ENCODE measurements at regions not wholly inside any gene's neighbourhood (a gene's known extent, or its start where the extent isn't known, plus 50 kb on each side); places are given as distances from the start of the nearest gene placed in this dataset.

DNA sequence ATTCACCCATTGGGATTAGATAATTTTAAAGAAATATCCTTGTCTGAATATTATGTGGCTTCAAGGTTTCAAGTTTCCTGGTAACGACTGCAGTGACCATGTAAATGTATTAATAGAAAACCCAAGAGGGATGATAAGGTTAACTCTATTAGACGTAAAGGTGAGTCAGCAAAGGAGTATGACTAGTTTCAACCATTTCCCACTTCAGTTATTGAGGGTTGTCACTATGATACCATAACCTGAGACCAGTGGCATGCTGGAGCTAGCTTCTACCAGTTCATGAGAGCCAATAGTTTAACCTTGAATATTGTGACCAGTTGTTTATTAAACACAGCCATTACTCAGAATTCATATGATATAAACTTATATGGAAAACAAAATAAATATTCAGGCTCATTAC is 270.1 kb downstream of the TMA16 start:
- Histone ChIP-seq H3K4me1 (no peaks in the 10 kb centered on the region), H3K27me3 (no peaks in the 10 kb centered on the region), H3K27ac (no peak overlapping the region), H3K9me3 (no peaks in the 10 kb centered on the region), H3K4me3 (no peak overlapping the region), H3K36me3 (no peaks in the 10 kb centered on the region)
- WGBS, 2 donors = 52 to 53% methylated on average over 2 of the region's 2 CpGs
- intact Hi-C loops (cut with DNase I) = no loop called here
- DNase-seq = no peak
- TF ChIP-seq, protein P1, sequence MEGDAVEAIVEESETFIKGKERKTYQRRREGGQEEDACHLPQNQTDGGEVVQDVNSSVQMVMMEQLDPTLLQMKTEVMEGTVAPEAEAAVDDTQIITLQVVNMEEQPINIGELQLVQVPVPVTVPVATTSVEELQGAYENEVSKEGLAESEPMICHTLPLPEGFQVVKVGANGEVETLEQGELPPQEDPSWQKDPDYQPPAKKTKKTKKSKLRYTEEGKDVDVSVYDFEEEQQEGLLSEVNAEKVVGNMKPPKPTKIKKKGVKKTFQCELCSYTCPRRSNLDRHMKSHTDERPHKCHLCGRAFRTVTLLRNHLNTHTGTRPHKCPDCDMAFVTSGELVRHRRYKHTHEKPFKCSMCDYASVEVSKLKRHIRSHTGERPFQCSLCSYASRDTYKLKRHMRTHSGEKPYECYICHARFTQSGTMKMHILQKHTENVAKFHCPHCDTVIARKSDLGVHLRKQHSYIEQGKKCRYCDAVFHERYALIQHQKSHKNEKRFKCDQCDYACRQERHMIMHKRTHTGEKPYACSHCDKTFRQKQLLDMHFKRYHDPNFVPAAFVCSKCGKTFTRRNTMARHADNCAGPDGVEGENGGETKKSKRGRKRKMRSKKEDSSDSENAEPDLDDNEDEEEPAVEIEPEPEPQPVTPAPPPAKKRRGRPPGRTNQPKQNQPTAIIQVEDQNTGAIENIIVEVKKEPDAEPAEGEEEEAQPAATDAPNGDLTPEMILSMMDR (IDR thresholded peaks at IDR 0.05) = no peak
- ATAC-seq = no peak

- Histone ChIP-seq H3K4me3 (no peak overlapping the region), H3K27me3 (no peaks in the 10 kb centered on the region), H3K9me3 (no peaks in the 10 kb centered on the region), H3K4me1 (no peaks in the 10 kb centered on the region), H3K36me3 (no peaks in the 10 kb centered on the region), H3K27ac (no peak overlapping the region)
- TF ChIP-seq, protein P1 (IDR thresholded peaks at IDR 0.05) = no peak
- ATAC-seq (no peak), DNase-seq (no peak)
- 76 to 78% methylated on average over 3 of the region's 3 CpGs for WGBS, 2 donors
- intact Hi-C loops (cut with DNase I) = no loop called here
Observed at GRCh38 chr4:163768014-163768413, 273.5 kb downstream of the TMA16 start.

GRCh38 chr4:163772238-163772637 is 277.7 kb downstream of the TMA16 start:
- no peak for ATAC-seq
- H3K9me3 ChIP-seq = no peaks in the 10 kb centered on the region
- H3K27me3 ChIP-seq = no peaks in the 10 kb centered on the region
- H3K4me3 ChIP-seq = no peak overlapping the region
- 74 to 80% methylated on average over 1 of the region's 1 CpG for WGBS, 2 donors
- DNase-seq = no peak
- TF ChIP-seq, protein P1 (IDR thresholded peaks at IDR 0.05) = no peak
- H3K4me1 ChIP-seq = no peaks in the 10 kb centered on the region
- no peak overlapping the region for H3K27ac ChIP-seq
- intact Hi-C loops (cut with DNase I) = no loop called here
- no peaks in the 10 kb centered on the region for H3K36me3 ChIP-seq

- H3K27ac ChIP-seq = no peak overlapping the region
- TF ChIP-seq, protein P1 (IDR thresholded peaks at IDR 0.05) = no peak
- intact Hi-C loops (cut with DNase I) = no loop called here
- peaks cover 0 to 6% (median 0%) of the 10 kb centered on the region in 11 donors for H3K9me3 ChIP-seq
- H3K4me1 ChIP-seq = no peaks in the 10 kb centered on the region
- ATAC-seq (no peak), DNase-seq (no peak)
- H3K4me3 ChIP-seq = no peak overlapping the region
- H3K36me3 ChIP-seq = no peaks in the 10 kb centered on the region
- H3K27me3 ChIP-seq = no peaks in the 10 kb centered on the region
Observed at GRCh38 chr4:163773940-163774339, 279.4 kb downstream of the TMA16 start.

- no peak overlapping the region for H3K27ac ChIP-seq
- WGBS, 2 donors = 40 to 51% methylated on average over 1 of the region's 1 CpG
- no peak for ATAC-seq
- no peak overlapping the region for H3K4me3 ChIP-seq
- no peaks in the 10 kb centered on the region for H3K36me3 ChIP-seq
- peaks cover 0 to 6% (median 0%) of the 10 kb centered on the region in 11 donors for H3K9me3 ChIP-seq
- TF ChIP-seq, protein P1 (IDR thresholded peaks at IDR 0.05) = no peak
- no peaks in the 10 kb centered on the region for H3K4me1 ChIP-seq
- no peak for DNase-seq
- H3K27me3 ChIP-seq = no peaks in the 10 kb centered on the region
- intact Hi-C loops (cut with DNase I) = loop anchor here in 1 of 10 donors (5.0 kb wide), 1 partner anchor 405 kb away; no protein-coding TSS in a partner anchor
Observed at GRCh38 chr4:163776957-163777356, 282.5 kb downstream of the TMA16 start.
